IPS-NIHi11 (cell line): ENCODE measurements at regions not wholly inside any gene's neighbourhood (a gene's known extent, or its start where the extent isn't known, plus 50 kb on each side); places are given as distances from the start of the nearest gene placed in this dataset.

Source experiments
- DNase-seq: peaks from one replicate; pipeline ENCODE4 v3.0.0; 2012; ENCODE audit warnings: mixed read lengths, low spot score

DNA sequence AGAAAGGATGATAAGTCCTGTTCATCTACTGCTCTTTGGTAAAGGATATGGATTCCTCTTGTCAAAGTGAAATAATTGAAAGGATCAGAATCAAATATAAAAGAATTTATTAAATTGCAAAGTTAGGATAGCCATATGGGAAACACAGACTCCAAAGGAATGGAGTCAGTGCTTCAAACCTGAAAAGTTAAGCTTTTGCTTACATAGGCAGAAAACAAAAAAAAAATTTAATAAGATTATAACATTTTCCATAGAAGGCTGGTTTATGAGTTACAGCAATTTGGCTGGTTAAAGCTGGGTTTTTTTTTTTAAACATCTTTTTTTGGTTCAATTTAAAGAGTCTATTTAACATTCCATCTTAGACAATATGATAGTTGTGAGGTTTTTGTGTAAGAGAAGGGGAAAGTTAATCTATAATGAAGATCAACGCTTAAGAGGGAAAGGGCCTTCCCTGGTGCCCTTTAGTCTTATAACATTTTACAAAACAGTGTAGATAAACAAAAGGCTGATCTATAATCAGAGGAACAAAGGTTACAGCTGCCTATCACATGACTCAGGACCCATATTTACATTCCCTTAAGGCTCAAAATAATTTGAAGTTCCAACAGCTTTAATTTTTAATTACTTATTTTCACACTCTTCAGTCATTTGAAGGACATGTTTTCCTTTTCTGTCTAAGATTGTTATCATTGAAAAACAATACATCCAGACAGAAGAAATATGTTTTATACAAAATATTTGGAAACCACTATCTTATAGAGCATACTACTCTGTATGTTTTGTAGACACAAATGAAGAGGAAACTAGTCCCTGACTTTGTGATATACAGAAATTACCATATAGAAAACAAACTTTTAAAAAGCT is 234.3 kb upstream of the MBL2 start:
- no peak for DNase-seq

DNA sequence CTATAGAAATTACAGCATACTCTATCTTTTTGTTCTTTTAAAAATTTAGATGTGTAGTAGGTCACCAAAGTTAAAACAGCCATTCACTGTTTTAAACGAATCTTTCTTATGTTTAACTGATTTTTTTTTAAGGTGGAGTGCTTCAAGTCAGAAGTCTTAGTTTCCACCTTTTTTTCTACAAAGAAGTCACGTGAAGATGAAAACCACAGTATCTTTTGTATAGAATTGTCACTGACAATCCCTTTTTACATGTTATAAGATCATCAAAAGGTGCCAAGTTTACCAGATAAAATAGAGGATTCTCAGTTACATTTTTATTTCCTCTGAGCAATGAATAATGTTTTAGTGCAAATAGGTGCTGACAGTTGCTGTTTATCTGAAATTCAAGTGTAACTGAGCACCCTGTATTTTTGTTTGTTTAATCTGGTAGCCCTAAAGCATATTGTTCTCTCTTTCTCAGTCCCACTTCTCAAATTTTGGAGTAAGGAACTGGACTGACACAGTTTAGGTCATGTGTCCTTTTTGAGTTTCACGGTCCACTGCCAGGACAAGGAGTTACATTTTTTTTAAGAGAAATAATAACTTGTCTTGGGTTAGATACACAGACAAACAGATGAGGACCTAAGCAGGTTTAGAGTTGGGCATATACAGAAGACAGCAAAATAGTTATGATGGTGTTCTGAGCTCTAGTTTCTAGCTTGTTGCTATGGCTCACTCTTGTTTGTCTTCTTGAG is 233.2 kb upstream of the MBL2 start:
- no peak for DNase-seq

DNA sequence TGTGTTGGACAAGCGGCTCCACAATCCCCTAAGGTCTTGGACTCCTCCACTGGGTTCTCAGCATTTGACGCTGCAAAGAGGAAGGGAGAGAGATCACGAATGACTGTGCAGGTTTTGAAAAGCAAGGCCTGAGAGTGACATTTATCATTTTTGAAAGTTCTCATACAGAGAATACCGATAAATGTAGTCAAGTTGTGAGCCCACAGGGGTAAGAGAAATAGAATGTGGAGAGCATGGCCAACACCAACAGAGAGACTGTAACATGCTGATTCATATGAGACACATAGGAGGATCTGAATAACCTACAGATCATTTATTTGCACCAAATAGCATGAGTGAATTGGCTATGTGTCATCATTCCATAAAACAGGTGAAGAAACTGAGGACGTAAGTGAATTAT is 230.5 kb upstream of the MBL2 start:
- no peak for DNase-seq

DNA sequence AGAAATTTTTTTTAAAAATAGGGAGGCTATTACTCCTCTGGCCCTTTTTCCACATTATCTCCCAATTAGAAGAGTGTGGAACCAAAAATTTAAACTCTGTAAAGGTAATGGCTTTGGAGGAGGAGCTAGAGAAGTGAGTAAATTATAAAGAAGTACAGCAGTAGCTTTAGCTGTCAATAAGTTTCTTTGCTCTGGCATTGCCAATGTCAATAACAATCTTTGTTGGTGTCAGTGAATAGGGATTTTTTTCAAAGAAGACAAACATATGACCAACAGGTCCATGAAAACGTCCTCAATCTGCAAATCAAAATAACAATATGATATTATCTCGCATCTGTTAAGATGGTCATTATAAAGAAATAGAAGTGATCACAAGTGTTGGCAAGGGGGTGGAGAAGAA is 227.1 kb upstream of the MBL2 start:
- no peak for DNase-seq

DNA sequence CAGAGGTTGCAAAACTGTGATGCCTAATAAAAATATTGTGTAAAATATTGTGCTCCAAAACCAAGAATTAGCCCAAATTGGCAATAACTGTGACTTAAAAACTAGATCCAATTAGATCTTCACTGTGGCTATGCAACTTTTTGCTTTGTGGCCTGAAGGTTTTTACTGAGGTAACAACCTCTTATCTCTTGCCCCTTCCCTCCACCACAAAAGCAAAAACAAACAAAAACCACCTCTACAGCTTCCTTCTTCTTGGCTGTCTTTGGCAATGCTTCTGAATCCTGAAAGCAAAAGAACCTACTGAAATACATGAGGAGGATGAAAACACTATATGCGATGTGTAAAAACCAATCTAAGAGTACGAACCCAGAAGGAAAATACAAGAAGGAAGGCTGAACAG is 226.7 kb upstream of the MBL2 start:
- no peak for DNase-seq

DNA sequence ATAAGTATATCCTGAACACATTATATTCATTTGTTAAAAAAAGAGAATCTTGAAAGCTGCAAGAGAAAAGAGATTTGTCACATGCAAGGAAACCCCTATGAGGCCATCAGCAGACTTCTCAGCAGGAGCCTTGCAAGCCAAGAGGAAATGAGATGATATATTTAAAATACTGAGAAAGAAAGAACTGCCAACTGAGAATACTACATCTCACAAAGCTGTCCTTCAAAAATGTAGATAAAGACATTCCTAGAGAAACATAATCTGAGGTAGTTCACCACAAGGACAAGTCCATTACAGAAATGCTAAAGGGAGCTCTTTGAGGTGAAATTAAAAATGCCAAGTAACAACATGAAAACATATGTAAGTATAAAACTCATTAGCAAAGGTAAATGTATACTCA is 224.4 kb upstream of the MBL2 start:
- DNase-seq: no peak

DNA sequence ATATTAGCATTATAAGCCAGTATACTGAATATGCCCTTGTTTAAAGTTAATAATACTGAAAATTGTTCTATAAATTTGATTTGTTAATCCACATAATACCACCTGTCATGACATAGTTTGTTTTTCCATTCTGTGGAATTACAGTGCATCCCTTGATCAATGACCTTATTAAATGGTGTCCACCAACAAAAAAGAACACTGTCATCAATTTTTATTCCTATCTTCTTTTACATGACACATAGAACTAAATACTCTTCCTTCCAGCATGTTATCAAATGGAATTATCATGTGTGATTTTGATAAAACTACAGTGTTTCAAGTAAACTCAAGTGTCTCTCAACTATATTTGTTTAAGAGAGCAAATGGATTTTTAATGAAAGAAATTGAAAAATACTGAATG is 221.8 kb upstream of the MBL2 start:
- no peak for DNase-seq

DNA sequence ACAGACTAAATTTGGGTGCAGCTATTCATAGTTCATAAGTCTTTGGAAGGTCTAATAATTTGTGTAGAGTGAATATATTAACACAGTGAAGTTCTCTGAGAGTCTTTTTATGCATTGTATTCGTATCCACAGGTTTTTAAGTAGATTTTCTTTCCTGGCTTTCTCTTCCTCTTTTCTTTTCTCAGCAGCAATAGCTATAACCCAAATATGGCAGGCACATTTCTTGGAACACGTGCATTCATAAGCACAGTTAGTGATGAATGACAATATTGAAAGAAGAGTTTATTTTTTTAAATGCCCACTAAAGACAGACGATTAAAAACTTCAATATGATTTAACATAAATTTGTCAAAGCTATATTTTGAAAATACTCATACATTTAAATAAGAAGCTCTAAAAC is 220.5 kb upstream of the MBL2 start:
- DNase-seq: no peak

DNA sequence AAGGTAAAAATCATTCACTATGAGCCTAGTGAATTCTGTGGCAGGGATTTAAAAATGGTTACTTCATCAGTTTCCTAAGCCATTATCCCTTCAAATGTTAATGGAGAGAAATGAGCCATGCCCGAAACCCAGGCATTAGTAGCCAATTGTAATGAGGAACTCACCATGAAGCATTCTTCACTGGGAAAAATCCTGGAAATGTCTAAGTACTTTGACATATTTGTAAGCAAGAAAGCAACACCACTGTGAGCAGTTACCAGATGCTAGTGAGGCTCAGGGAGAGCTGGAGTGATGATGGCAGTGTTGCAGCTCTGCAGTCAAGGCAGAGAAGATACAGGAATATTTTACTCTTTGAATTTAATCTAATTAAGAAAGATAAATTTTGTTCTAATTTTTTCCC is 220.0 kb upstream of the MBL2 start:
- DNase-seq: no peak

DNA sequence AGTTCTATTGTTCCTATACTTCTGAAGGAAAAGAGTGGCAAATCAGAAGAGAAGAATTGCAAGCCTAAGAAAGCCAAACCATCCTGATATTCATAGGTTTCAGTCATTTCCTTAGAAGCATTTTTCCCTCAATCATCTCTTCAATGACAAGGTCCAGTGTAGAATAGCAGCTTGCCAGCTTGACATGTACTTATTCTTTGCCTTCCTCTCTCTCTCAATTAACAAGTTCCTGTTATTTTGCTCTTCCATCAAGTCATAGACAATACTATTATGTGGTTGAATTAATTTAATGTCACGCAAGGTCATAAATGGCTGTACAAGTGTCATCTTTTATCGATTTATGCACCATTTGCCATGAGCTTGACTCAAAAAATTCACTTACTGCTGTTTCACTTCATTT is 216.3 kb upstream of the MBL2 start:
- DNase-seq: no peak

DNA sequence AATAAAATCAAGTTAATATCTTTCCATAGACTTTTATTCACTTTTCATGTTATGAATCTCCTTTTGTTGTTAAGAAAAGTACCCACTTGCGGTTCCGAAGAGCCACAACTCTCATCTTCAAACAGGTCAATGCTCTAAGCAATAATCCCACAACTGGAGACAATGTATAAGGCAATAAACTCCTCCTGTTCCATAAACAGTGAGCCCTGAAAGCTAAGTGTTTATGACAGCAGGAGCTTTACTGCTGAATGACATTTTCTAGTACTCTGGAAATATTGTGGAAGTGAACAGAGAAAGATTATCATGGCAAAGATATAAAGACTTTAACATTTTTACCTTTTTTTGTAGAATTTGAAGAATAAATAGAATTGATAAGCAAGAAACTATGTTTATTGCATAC is 213.5 kb upstream of the MBL2 start:
- no peak for DNase-seq

DNA sequence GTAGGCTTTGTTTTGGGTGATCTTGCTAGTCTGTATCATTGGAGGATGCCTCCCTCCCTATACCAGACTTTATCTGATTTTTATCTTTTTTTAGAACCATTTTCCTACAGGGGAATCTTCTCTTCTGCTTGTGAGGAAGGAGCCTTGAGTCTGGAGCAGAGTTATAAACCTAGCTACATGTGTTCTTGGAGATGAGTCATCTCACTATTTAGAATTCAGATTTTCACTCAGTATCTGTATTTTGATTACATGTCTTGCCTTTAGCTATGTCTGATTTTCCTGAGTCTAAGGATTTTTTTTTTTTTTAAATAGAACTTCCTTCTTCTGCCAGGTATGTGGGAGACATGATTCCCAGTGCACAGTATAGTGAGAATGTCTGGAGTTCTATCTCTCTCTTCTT is 211.6 kb upstream of the MBL2 start:
- no peak for DNase-seq

DNA sequence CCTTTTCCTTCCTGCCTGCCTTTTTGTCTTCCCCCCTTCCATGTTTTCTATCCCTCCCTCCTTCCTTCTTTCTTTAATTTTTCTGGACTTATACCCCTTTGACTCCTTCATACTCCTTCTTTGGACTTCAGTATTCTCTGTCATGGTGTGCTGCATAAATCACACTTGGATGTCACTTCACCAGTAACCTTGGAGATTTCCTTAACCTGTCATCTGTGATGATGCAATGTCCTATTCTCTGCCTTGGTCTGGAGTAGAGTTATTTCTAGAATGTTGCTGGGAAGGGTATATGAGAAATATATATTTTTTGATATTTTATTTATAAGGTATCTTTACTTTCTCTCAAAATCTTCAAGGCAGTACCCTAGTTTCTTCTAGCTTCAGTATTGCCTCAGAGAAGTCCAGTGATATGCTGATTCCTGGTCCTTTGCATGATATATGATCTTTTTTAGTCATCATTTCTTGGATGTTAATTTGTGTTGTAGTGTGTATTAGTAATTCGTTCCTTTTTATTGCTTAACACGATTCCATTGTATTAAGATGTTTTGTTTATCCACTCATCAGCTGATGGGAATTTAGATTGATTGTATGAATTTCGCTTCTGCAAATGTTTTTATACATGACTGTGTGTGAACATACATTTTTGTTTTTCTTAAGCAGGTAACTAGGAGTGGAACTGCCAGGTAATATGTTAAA is 206.9 kb upstream of the MBL2 start:
- DNase-seq: no peak

DNA sequence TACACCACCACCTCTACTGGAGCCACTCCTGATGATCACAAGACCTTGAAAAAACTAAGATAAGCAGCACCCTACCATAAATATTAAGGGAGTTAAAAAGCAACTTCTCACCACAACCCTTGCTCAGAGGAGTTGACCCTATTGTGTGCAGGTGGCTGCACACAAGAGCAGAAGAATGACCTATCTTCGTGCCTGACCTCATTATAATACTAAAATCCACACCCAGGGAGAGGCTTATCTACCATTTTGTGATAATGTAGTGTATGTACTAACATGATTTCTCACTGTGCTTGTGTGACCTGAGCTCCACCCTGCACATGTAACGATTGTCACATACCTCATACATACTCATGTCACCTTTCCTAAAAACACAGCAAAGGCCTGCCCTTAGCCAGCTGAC is 205.0 kb upstream of the MBL2 start:
- no peak for DNase-seq

DNA sequence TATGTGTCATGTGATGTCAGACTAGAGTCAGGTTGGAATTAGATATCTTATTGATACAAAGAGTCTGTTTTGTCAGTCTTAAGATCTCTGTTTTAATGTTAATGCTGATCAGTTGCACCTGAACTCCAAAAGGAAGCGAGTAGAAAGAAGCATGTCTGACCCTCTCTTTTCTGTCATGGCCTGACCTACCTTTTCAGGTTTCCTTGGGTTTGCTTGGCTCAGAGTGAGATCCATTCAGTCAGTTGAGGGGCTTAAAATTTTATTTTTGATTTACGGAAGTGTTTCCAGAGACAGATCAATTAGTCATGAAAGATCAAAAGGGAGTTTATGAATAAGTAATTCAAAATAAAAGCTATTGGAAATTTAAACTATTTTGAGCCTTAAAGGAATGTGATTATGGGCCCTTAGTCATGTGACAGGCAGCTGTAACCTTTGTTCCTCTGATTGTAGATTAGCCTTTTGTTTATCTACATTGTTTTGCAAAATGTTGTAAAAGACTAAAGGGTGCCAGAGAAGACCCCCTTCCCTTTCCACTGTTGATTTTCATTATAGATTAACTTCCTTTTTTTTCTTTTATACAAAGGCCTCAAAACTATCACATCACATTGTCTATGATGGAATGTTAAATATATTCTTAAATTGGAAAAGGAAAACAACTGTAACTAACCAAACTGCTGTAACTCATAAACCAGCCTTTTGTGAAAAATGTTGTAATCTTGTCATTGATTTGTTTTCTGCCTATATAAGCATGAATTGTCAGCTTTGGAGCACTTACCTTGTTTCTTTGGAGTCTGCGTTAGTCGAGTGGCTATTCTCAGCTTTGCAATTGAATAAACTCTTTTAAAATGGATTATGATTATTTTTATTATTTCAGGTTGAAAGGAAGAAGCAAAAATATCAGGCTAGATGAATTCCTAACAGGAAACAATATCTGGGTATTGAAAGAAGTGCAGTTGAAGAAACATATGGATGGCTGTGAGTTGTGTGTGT is 195.5 kb upstream of the MBL2 start:
- peak; percentile 28 for DNase-seq

DNA sequence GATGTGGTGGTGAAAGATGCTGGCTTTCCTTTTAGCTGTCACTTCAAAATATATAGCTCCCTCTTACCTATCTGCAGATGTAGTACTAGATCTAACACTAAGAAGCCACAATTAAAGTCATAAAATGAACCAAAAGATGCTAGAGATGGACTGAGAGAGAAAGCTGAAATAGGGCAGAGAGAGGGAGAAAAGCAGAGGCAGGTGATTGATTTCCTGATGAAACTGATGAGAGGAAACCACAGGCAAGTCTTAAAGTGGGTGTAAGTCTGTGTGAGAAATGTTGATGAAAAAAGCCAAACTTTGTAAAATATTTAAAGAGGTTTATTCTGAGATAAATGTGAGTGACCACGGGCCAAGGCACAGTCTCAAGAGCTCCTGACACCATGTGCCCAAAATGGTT is 194.3 kb upstream of the MBL2 start:
- DNase-seq: no peak

DNA sequence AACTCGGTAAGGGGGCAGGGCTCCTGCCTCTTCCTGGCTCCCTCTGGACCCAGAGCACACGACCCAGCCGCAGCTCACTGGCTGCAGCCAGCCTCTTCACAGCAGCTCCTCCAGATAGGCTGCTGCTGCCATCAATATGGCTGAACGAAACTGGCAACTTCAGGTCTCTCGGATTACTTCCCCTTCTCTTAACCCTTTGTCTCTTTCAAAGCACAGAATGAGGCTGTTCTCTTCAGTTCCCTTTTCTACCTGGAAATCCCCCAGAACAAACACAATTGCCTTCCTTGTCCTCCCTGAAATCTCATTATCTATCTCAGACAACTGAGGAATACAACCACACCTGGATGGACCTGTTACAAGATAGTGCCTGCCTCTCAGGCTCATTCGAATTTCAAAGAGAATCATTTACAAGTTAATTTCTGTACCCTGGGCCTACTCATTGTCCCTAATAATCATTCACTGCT is 193.4 kb upstream of the MBL2 start:
- no peak for DNase-seq

DNA sequence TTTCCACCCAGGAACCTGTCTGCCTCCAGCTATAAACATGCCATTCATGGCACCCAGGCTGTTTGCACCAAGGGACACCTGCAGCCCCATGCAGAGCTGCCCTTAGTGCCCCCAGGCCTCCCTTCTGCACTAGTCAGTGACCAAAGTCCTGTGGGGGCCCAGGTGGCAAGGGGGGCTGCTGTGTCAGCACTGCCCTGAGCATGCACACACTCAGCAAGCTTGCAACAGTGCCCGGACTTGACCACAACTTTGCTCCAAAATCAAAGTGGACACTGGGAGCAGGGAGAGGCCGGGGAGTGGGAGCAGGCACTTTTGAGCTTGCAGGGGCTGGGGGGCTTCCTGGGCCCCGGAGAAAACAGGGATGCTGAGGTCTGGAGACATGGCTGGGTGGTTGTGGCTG is 192.9 kb upstream of the MBL2 start:
- no peak for DNase-seq

DNA sequence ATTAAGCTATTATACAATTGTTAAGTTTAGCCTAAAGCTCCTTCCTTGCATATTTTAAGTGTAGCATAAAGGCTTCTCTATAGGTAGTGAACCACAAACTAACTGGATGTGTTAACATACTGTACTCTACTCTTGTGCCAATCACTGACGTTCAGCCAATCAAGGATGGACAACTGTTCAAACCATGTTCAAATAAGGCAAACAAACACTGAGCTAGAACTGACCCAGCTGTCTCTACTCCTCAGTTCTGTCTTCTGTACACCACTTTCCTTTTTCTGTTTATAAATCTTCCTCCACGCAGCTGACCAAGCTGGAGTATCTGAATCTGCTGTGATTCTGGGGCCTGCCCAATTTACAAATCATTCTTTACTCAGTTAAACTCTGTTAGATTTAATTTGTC is 188.7 kb upstream of the MBL2 start:
- DNase-seq: no peak

DNA sequence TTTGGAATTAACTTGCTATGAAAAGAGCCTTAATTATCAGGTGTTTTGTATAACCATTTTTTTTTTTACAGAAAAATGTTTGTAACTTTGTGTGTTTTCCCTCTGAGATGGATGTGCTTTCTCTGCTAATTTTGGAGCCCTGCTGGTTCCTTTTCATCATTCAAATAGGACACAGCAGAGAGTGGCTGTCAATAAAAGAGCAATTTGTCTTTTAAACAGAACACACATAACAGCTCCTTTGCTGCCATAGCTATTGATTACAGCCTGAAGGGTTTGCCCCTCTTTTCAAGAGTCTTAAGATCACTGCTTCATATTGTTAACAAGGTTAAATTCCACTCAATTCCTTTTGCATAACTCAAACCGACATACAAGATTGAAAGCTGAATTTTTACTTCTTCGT is 187.2 kb upstream of the MBL2 start:
- no peak for DNase-seq

DNA sequence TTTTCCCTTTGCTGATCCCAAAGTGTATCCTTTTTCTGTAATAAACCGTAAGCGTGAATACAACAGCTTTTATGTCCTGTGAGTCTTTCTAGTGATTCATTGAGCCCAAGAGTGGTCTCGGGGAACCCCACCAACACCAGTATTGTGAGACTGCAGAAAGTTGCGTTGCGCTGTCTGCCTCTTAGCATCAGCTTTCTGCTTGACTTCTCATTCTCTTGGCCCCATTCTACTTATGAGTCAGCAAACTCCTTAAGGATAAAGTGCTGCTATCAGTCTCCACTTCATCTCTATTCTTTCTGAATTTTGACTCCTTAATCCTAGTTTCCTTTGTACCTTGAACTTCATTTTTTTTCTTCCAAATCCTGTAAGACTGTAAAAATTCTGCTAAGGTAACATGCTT is 184.3 kb upstream of the MBL2 start:
- no peak for DNase-seq

DNA sequence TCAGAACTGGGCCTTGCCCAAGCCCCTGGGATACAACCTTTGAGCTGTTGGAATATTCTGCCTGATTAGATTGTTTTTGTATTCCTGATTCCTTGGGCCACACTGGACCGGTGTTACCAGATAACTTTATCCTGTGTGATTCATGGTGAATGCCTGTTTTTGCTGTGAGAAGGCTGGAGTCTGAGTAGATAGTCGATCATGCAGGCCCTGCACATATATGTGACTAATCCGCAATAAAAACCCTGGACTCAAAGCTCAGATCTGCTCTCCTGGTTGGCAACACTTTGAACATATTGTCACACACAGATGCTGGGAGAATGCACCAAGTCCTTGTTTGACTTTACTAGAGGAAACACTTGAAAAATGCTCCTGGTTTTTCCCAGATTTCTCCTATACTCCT is 183.9 kb upstream of the MBL2 start:
- DNase-seq: no peak
